ENCODE measurements at regions not wholly inside any gene's neighbourhood (a gene's known extent, or its start where the extent isn't known, plus 50 kb on each side); places are given as distances from the start of the nearest gene placed in this dataset.
"Not testable (repeated sequence)": the region's sequence is repeated elsewhere in the genome, so short reads cannot be mapped to it uniquely, and the experiment has no call there.

GRCh38 chr2:144125751-144126150 lies 394.2 kb downstream of the ZEB2 start:
- Histone ChIP-seq H3K27ac (ENCODE audit: low read depth, low read length) (no peak overlapping the region), H3K4me1 (ENCODE audit: control insufficient read depth, insufficient read depth, low read length) (no peaks in the 10 kb centered on the region), H3K36me3 (ENCODE audit: control insufficient read depth, insufficient read depth, low read length) (no peaks in the 10 kb centered on the region), H3K27me3 (ENCODE audit: control insufficient read depth, insufficient read depth, low read length) (no peaks in the 10 kb centered on the region), H3K4me3 (ENCODE audit: low read depth, low read length) (no peak overlapping the region), H3K9ac (ENCODE audit: low read depth, low read length) (no peak overlapping the region), H3K9me3 (ENCODE audit: control insufficient read depth, insufficient read depth, low read length) (no peaks in the 10 kb centered on the region)

- Histone ChIP-seq H3K9me3 (ENCODE audit: control insufficient read depth, insufficient read depth, low read length) (no peaks in the 10 kb centered on the region), H3K4me1 (ENCODE audit: control insufficient read depth, insufficient read depth, low read length) (no peaks in the 10 kb centered on the region), H3K36me3 (ENCODE audit: control insufficient read depth, insufficient read depth, low read length) (no peaks in the 10 kb centered on the region), H3K27me3 (ENCODE audit: control insufficient read depth, insufficient read depth, low read length) (no peaks in the 10 kb centered on the region), H3K27ac (ENCODE audit: low read depth, low read length) (no peak overlapping the region), H3K4me3 (ENCODE audit: low read depth, low read length) (no peak overlapping the region), H3K9ac (ENCODE audit: low read depth, low read length) (no peak overlapping the region)
Measured at GRCh38 chr2:144124882-144125281, 395.0 kb downstream of the ZEB2 start.

- Histone ChIP-seq H3K9me3 (ENCODE audit: control insufficient read depth, insufficient read depth, low read length) (no peaks in the 10 kb centered on the region), H3K27me3 (ENCODE audit: control insufficient read depth, insufficient read depth, low read length) (no peaks in the 10 kb centered on the region), H3K27ac (ENCODE audit: low read depth, low read length) (no peak overlapping the region)
Measured at GRCh38 chr2:144120487-144120886, 399.4 kb downstream of the ZEB2 start.

DNA sequence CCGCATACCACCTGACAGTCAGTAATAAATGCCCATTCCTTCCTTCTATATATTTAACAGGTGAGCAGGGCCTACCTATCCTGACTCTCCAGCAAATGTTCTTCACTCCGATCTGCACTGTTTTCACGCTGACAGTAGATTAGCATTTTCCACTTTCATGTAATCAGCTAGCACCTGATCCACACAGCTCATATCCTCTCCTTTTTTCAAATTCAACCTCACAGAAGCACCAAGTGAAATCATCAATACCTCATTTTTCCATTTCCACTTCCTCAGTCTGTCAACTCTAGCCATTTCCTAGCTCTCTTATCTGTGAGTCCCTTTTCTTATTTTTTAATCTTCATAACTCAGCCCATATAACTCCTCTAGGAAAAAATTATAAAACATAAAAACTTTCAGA lies 402.8 kb downstream of the ZEB2 start:
- Histone ChIP-seq H3K27me3 (ENCODE audit: control insufficient read depth, insufficient read depth, low read length) (no peaks in the 10 kb centered on the region), H3K4me1 (ENCODE audit: control insufficient read depth, insufficient read depth, low read length) (no peaks in the 10 kb centered on the region), H3K4me3 (ENCODE audit: low read depth, low read length) (no peak overlapping the region), H3K9me3 (ENCODE audit: control insufficient read depth, insufficient read depth, low read length) (no peaks in the 10 kb centered on the region), H3K9ac (ENCODE audit: low read depth, low read length) (no peak overlapping the region), H3K36me3 (ENCODE audit: control insufficient read depth, insufficient read depth, low read length) (no peaks in the 10 kb centered on the region), H3K27ac (ENCODE audit: low read depth, low read length) (no peak overlapping the region)

More at GRCh38 chr2:144120487-144120886, 399.4 kb downstream of the ZEB2 start:
- no peaks in the 10 kb centered on the region for H3K36me3 ChIP-seq (ENCODE audit: control insufficient read depth, insufficient read depth, low read length)
- H3K4me3 ChIP-seq (ENCODE audit: low read depth, low read length), result no peak overlapping the region
- no peak overlapping the region for H3K9ac ChIP-seq (ENCODE audit: low read depth, low read length)
- H3K4me1 ChIP-seq (ENCODE audit: control insufficient read depth, insufficient read depth, low read length), result no peaks in the 10 kb centered on the region

- Histone ChIP-seq H3K27ac (ENCODE audit: low read depth, low read length) (no peak overlapping the region), H3K4me1 (ENCODE audit: control insufficient read depth, insufficient read depth, low read length) (no peaks in the 10 kb centered on the region), H3K36me3 (ENCODE audit: control insufficient read depth, insufficient read depth, low read length) (no peaks in the 10 kb centered on the region), H3K9me3 (ENCODE audit: control insufficient read depth, insufficient read depth, low read length) (no peaks in the 10 kb centered on the region), H3K27me3 (ENCODE audit: control insufficient read depth, insufficient read depth, low read length) (no peaks in the 10 kb centered on the region), H3K4me3 (ENCODE audit: low read depth, low read length) (no peak overlapping the region), H3K9ac (ENCODE audit: low read depth, low read length) (no peak overlapping the region)
Measured at GRCh38 chr2:144115739-144116291, 404.1 kb downstream of the ZEB2 start.

DNA sequence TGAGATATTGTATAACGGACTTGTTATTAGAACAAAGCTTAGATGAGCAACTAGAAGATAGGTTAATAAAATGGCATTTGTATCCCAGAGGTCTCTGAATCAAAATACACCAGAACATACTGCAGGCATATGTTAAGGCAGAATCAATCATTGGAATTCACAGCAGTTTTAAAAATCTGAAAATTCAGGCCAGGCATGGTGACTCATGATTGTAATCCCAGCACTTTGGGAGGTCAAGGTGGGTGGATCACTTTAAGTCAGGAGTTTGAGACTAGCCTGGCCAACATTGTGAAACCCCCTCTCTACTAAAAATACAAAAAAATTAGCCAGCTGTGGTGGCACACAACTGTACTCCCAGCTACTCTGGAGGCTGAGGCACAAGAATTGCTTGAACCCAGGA lies 405.2 kb downstream of the ZEB2 start:
- Histone ChIP-seq H3K4me3 (ENCODE audit: low read depth, low read length) (no peak overlapping the region), H3K27ac (ENCODE audit: low read depth, low read length) (no peak overlapping the region), H3K4me1 (ENCODE audit: control insufficient read depth, insufficient read depth, low read length) (no peaks in the 10 kb centered on the region), H3K9me3 (ENCODE audit: control insufficient read depth, insufficient read depth, low read length) (no peaks in the 10 kb centered on the region), H3K27me3 (ENCODE audit: control insufficient read depth, insufficient read depth, low read length) (no peaks in the 10 kb centered on the region), H3K36me3 (ENCODE audit: control insufficient read depth, insufficient read depth, low read length) (no peaks in the 10 kb centered on the region), H3K9ac (ENCODE audit: low read depth, low read length) (no peak overlapping the region)

DNA sequence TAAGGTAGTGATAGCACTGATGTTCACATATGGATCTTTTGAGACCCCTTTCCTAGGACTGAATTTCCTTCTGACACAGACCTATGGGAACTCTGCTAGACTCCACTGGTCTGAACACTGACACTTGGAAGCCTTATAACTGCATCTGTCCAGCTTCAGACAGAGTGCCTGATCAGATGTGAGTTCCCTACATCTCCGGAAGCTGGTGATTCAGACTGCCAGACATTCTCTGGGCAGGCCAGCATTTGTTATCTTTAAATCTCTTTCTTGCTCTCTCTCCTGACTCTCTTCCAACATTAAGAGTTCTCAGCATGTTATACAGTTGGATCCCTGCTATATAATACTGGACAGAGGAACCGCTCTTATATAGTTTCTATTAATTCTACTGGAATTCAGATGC lies 408.5 kb downstream of the ZEB2 start:
- Histone ChIP-seq H3K9ac (ENCODE audit: low read depth, low read length) (no peak overlapping the region), H3K4me1 (ENCODE audit: control insufficient read depth, insufficient read depth, low read length) (no peaks in the 10 kb centered on the region), H3K27me3 (ENCODE audit: control insufficient read depth, insufficient read depth, low read length) (no peaks in the 10 kb centered on the region), H3K36me3 (ENCODE audit: control insufficient read depth, insufficient read depth, low read length) (no peaks in the 10 kb centered on the region), H3K4me3 (ENCODE audit: low read depth, low read length) (no peak overlapping the region), H3K27ac (ENCODE audit: low read depth, low read length) (no peak overlapping the region), H3K9me3 (ENCODE audit: control insufficient read depth, insufficient read depth, low read length) (no peaks in the 10 kb centered on the region)

- not testable (repeated sequence) for H3K4me1 ChIP-seq (ENCODE audit: control insufficient read depth, insufficient read depth, low read length); H3K36me3 ChIP-seq (ENCODE audit: control insufficient read depth, insufficient read depth, low read length); H3K27ac ChIP-seq (ENCODE audit: low read depth, low read length); H3K9ac ChIP-seq (ENCODE audit: low read depth, low read length); H3K4me3 ChIP-seq (ENCODE audit: low read depth, low read length); H3K27me3 ChIP-seq (ENCODE audit: control insufficient read depth, insufficient read depth, low read length)
- peaks cover 12% of the 10 kb centered on the region for H3K9me3 ChIP-seq (ENCODE audit: control insufficient read depth, insufficient read depth, low read length)
Measured at GRCh38 chr2:144106104-144106503, 413.8 kb downstream of the ZEB2 start.

DNA sequence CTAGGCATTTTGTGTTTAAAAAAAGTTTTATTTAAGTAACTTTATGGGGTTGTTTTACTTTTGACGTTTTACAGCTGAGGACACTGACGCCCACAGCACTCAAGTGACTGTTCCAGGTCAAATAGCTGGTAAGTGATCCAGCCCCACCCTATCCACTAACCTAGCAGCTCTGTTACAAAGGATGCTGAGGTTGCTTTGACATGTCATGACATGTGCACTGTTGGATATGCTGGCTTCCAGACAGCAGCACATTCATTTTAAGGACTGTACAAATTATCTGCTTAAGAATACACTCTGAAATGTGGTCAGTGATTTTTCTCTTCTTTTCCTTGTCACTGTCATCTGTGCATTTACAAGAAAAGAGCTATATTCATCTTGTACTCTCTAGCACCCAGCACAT lies 417.5 kb downstream of the ZEB2 start:
- Histone ChIP-seq H3K4me3 (ENCODE audit: low read depth, low read length) (no peak overlapping the region), H3K9me3 (ENCODE audit: control insufficient read depth, insufficient read depth, low read length) (peaks cover 12% of the 10 kb centered on the region), H3K4me1 (ENCODE audit: control insufficient read depth, insufficient read depth, low read length) (peaks cover 7% of the 10 kb centered on the region), H3K9ac (ENCODE audit: low read depth, low read length) (no peak overlapping the region), H3K27ac (ENCODE audit: low read depth, low read length) (no peak overlapping the region), H3K36me3 (ENCODE audit: control insufficient read depth, insufficient read depth, low read length) (no peaks in the 10 kb centered on the region), H3K27me3 (ENCODE audit: control insufficient read depth, insufficient read depth, low read length) (no peaks in the 10 kb centered on the region)

DNA sequence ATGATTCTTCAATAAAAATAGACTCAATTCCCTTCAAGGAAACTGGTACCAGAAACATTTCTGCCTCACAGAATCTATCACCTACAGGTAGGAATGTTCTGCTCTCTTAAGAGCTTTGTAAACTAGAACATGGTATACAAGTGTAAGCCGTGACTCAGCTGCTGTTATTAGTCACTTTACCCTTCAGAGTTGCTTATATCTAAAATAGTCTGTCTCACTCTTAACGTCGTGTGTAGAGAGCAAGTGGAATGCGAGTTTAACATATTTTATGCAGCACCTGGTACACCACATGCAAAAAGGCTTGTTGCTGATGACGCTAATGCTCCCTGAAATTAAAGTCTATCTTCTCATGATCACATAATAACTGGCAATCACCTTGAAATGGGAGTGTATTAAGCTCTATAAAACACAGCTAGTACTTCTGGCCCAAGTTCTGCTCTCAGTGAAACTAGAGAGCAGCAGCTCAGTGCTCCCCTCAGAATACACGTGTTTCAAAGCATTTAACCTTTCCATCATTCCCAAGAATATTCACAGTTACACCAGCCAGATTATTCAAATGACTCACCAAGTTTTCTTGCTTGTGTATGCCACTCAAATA lies 420.0 kb downstream of the ZEB2 start:
- H3K9ac ChIP-seq (ENCODE audit: low read depth, low read length), result no peak overlapping the region
- H3K4me3 ChIP-seq (ENCODE audit: low read depth, low read length), result no peak overlapping the region
- H3K27ac ChIP-seq (ENCODE audit: low read depth, low read length), result no peak overlapping the region
- no peaks in the 10 kb centered on the region for H3K36me3 ChIP-seq (ENCODE audit: control insufficient read depth, insufficient read depth, low read length)
- H3K9me3 ChIP-seq (ENCODE audit: control insufficient read depth, insufficient read depth, low read length), result peaks cover 11% of the 10 kb centered on the region
- H3K27me3 ChIP-seq (ENCODE audit: control insufficient read depth, insufficient read depth, low read length), result no peaks in the 10 kb centered on the region
- H3K4me1 ChIP-seq (ENCODE audit: control insufficient read depth, insufficient read depth, low read length), result peaks cover 7% of the 10 kb centered on the region

GRCh38 chr2:144099340-144099739 lies 420.6 kb downstream of the ZEB2 start:
- no peak overlapping the region for H3K4me3 ChIP-seq (ENCODE audit: low read depth, low read length)
- peaks cover 7% of the 10 kb centered on the region for H3K4me1 ChIP-seq (ENCODE audit: control insufficient read depth, insufficient read depth, low read length)
- H3K27ac ChIP-seq (ENCODE audit: low read depth, low read length), result no peak overlapping the region
- H3K9me3 ChIP-seq (ENCODE audit: control insufficient read depth, insufficient read depth, low read length), result peaks cover 6% of the 10 kb centered on the region
- no peak overlapping the region for H3K9ac ChIP-seq (ENCODE audit: low read depth, low read length)
- H3K27me3 ChIP-seq (ENCODE audit: control insufficient read depth, insufficient read depth, low read length), result no peaks in the 10 kb centered on the region
- H3K36me3 ChIP-seq (ENCODE audit: control insufficient read depth, insufficient read depth, low read length), result no peaks in the 10 kb centered on the region

Data from HUES48 (cell line).